ENCODE measurements at regions not wholly inside any gene's neighbourhood (a gene's known extent, or its start where the extent isn't known, plus 50 kb on each side); places are given as distances from the start of the nearest gene placed in this dataset.

- Histone ChIP-seq H3K27ac (ENCODE audit: low read depth in 1 of 2, low read length in 2 of 2) (no peak overlapping the region), H3K9me3 (ENCODE audit: control insufficient read depth in 4 of 4, low read length in 3 of 4) (peaks cover 0 to 5% (median 0%) of the 10 kb centered on the region in 4 donors), H3K4me3 (ENCODE audit: low read depth in 1 of 3, low read length in 3 of 3) (no peak overlapping the region), H3K27me3 (ENCODE audit: control insufficient read depth in 4 of 4, insufficient read depth in 4 of 4, low read length in 3 of 4) (no peaks in the 10 kb centered on the region), H3K9ac (ENCODE audit: low read depth in 1 of 2, low read length in 2 of 2) (no peak overlapping the region), H3K4me1 (ENCODE audit: control insufficient read depth in 4 of 4, insufficient read depth in 4 of 4, low read length in 3 of 4) (no peaks in the 10 kb centered on the region), H3K36me3 (ENCODE audit: control insufficient read depth in 4 of 4, insufficient read depth in 3 of 4, low read depth in 1 of 4, low read length in 3 of 4) (no peaks in the 10 kb centered on the region)
- TF ChIP-seq, protein P1, sequence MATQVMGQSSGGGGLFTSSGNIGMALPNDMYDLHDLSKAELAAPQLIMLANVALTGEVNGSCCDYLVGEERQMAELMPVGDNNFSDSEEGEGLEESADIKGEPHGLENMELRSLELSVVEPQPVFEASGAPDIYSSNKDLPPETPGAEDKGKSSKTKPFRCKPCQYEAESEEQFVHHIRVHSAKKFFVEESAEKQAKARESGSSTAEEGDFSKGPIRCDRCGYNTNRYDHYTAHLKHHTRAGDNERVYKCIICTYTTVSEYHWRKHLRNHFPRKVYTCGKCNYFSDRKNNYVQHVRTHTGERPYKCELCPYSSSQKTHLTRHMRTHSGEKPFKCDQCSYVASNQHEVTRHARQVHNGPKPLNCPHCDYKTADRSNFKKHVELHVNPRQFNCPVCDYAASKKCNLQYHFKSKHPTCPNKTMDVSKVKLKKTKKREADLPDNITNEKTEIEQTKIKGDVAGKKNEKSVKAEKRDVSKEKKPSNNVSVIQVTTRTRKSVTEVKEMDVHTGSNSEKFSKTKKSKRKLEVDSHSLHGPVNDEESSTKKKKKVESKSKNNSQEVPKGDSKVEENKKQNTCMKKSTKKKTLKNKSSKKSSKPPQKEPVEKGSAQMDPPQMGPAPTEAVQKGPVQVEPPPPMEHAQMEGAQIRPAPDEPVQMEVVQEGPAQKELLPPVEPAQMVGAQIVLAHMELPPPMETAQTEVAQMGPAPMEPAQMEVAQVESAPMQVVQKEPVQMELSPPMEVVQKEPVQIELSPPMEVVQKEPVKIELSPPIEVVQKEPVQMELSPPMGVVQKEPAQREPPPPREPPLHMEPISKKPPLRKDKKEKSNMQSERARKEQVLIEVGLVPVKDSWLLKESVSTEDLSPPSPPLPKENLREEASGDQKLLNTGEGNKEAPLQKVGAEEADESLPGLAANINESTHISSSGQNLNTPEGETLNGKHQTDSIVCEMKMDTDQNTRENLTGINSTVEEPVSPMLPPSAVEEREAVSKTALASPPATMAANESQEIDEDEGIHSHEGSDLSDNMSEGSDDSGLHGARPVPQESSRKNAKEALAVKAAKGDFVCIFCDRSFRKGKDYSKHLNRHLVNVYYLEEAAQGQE (IDR thresholded peaks at IDR 0.05), result no peak
- TF ChIP-seq, protein P2, sequence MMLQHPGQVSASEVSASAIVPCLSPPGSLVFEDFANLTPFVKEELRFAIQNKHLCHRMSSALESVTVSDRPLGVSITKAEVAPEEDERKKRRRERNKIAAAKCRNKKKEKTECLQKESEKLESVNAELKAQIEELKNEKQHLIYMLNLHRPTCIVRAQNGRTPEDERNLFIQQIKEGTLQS (IDR thresholded peaks at IDR 0.05), result no peak
- TF ChIP-seq GABPA (IDR thresholded peaks at IDR 0.05 in 1 of 2, conservative IDR thresholded peaks at IDR 0.05 in 1 of 2) (no peak), SP1 (IDR thresholded peaks at IDR 0.05) (no peak), JUND (IDR thresholded peaks at IDR 0.05) (no peak), MAX (IDR thresholded peaks at IDR 0.05) (no peak), EGR1 (IDR thresholded peaks at IDR 0.05; ENCODE audit: low read depth in 2 of 2) (no peak), HNF4G (IDR thresholded peaks at IDR 0.05) (no peak), FOXA2 (IDR thresholded peaks at IDR 0.05) (no peak), NR2F2 (IDR thresholded peaks at IDR 0.05) (no peak), YY1 (IDR thresholded peaks at IDR 0.05) (no peak), HNF4A (conservative IDR thresholded peaks at IDR 0.05) (no peak), RAD21 (IDR thresholded peaks at IDR 0.05) (no peak), TAF1 (conservative IDR thresholded peaks at IDR 0.05) (no peak), FOXA1 (IDR thresholded peaks at IDR 0.05) (no peak), ZBTB33 (IDR thresholded peaks at IDR 0.05) (no peak), RXRA (IDR thresholded peaks at IDR 0.05) (no peak)
- TF ChIP-seq, protein P3, sequence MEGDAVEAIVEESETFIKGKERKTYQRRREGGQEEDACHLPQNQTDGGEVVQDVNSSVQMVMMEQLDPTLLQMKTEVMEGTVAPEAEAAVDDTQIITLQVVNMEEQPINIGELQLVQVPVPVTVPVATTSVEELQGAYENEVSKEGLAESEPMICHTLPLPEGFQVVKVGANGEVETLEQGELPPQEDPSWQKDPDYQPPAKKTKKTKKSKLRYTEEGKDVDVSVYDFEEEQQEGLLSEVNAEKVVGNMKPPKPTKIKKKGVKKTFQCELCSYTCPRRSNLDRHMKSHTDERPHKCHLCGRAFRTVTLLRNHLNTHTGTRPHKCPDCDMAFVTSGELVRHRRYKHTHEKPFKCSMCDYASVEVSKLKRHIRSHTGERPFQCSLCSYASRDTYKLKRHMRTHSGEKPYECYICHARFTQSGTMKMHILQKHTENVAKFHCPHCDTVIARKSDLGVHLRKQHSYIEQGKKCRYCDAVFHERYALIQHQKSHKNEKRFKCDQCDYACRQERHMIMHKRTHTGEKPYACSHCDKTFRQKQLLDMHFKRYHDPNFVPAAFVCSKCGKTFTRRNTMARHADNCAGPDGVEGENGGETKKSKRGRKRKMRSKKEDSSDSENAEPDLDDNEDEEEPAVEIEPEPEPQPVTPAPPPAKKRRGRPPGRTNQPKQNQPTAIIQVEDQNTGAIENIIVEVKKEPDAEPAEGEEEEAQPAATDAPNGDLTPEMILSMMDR (IDR thresholded peaks at IDR 0.05; ENCODE audit: low read depth, low read length, missing input control), result no peak
- 97% methylated on average over 6 of the region's 6 CpGs for WGBS
- DNase-seq (ENCODE audit: low spot score), result no peak
Observed at GRCh38 chr2:8045081-8045614, 636.7 kb upstream of the ID2 start.
